ENCODE measurements at regions not wholly inside any gene's neighbourhood (a gene's known extent, or its start where the extent isn't known, plus 50 kb on each side); places are given as distances from the start of the nearest gene placed in this dataset.

- no peak for TF ChIP-seq MAX (IDR thresholded peaks at IDR 0.05)
- TF ChIP-seq CTCF (IDR thresholded peaks at IDR 0.05; ENCODE audit: control extremely low read depth in 1 of 3, insufficient read depth in 1 of 3, low read depth in 1 of 3, low read length in 3 of 3): no peak
- no peak for TF ChIP-seq POU5F1 (IDR thresholded peaks at IDR 0.05; ENCODE audit: low read depth, low read length)
- no peak for TF ChIP-seq POLR2A (IDR thresholded peaks at IDR 0.05; ENCODE audit: control extremely low read depth in 1 of 2, low read depth in 2 of 2, low read length in 2 of 2)
- no peak for TF ChIP-seq TEAD4 (IDR thresholded peaks at IDR 0.05; ENCODE audit: low read depth, low read length)
- TF ChIP-seq JUND (IDR thresholded peaks at IDR 0.05; ENCODE audit: low read length): no peak
- TF ChIP-seq POLR2AphosphoS5 (IDR thresholded peaks at IDR 0.05; ENCODE audit: low read depth, low read length): no peak
- TF ChIP-seq EZH2 (IDR thresholded peaks at IDR 0.05; ENCODE audit: low read depth, low read length, severe bottlenecking): no peak
Observed at GRCh38 chr7:46169384-46169755, 248.3 kb upstream of the IGFBP3 start.

Data from H1 (cell line).